ENCODE measurements at regions not wholly inside any gene's neighbourhood (a gene's known extent, or its start where the extent isn't known, plus 50 kb on each side); places are given as distances from the start of the nearest gene placed in this dataset.

GRCh38 chr6:6711832-6712448 is 123.4 kb downstream of the LY86 start:
- TF ChIP-seq, protein P1, sequence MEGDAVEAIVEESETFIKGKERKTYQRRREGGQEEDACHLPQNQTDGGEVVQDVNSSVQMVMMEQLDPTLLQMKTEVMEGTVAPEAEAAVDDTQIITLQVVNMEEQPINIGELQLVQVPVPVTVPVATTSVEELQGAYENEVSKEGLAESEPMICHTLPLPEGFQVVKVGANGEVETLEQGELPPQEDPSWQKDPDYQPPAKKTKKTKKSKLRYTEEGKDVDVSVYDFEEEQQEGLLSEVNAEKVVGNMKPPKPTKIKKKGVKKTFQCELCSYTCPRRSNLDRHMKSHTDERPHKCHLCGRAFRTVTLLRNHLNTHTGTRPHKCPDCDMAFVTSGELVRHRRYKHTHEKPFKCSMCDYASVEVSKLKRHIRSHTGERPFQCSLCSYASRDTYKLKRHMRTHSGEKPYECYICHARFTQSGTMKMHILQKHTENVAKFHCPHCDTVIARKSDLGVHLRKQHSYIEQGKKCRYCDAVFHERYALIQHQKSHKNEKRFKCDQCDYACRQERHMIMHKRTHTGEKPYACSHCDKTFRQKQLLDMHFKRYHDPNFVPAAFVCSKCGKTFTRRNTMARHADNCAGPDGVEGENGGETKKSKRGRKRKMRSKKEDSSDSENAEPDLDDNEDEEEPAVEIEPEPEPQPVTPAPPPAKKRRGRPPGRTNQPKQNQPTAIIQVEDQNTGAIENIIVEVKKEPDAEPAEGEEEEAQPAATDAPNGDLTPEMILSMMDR (IDR thresholded peaks at IDR 0.05): no peak
- TF ChIP-seq ZFX (IDR thresholded peaks at IDR 0.05; ENCODE audit: borderline replicate concordance): no peak
- no peak overlapping the region for H3K27ac ChIP-seq

DNA sequence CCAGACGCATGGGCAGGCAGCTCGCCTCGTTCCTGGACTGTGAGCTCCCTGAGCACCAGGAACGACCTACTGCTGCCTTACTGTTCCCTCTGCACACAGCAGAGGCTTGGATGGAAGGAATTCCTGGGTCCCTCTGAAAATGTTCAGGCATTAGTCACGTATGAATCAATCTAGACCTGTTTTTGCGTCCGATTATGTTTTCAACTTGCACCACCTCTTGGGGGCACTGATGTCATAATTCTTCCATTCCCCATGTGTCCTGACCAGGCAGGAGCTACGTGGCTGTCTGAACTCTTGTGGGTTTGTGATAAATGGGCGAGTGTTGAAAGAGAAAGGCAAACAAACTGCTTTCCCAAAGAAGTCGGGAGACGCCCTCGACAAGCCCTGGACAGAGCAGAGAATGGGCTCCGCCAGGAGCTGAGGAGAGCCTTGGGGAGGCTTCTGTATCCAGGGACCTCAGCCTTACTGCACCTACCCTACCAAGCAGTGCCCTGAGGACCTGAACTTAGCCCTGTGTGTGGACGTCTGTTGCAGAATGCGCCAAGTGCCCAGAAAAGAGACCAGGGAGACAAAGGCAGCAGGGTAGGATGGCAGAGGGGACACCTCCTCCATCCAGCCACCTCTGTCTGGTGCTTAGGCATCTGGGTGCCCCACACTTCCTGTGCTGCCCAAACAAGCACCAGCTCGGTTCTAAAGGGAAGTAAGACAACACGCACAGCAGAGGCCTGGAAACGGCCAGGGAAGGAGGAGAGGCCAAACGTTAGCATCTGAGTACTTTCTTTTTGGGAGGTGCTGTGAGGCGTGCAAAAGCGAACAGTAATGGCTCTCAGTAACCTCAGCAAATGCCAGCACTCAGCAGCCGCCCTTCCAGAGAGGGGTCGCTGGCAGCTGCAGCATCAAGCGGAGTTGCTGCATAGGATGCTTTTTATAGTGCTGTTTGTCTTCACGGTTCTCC is 124.2 kb downstream of the LY86 start:
- no peak overlapping the region for H3K27ac ChIP-seq
- TF ChIP-seq, protein P1 (IDR thresholded peaks at IDR 0.05): no peak
- no peak for TF ChIP-seq ZFX (IDR thresholded peaks at IDR 0.05; ENCODE audit: borderline replicate concordance)

GRCh38 chr6:6713657-6714056 is 125.1 kb downstream of the LY86 start:
- H3K27ac ChIP-seq: no peak overlapping the region
- no peak for TF ChIP-seq ZFX (IDR thresholded peaks at IDR 0.05; ENCODE audit: borderline replicate concordance)
- TF ChIP-seq, protein P1 (IDR thresholded peaks at IDR 0.05): no peak

DNA sequence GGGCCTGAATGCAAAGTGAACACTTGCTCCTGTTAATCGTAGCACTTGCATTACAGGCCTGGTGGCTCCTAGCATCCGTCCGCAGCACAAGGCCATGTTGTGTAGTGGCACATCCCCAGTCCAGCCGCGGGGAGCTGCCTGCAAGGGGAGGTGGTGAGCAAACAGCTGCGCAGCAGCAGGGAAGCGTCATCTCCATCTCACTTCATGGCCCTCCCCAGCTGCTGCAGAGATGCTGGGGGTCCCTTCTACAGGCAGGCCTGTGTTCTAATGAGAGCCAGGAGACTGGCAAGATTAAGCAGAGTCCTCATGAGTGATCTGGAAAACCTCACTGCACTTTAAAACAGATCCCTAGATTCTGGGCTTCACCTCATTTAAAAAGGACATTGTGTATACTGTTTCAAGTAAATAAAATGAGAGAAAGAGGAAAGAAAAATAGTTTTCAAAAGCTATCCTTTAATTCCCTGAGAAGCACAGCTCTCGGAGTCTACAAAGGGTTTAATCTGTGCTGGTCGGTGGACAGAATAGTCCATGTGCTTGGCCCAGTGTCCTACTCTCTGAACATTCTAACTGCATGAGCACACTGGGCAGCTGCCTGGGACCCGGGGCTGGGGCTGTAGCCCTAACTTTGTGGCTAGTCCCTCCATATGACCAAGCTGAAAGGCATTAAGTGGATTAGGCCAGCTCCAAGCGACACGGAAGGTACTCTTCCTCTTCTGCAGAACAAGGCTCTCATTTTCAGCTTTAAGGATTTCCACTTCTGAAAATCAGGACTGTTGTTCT is 125.8 kb downstream of the LY86 start:
- no peak overlapping the region for H3K27ac ChIP-seq
- TF ChIP-seq, protein P1 (IDR thresholded peaks at IDR 0.05): no peak
- TF ChIP-seq ZFX (IDR thresholded peaks at IDR 0.05; ENCODE audit: borderline replicate concordance): no peak

GRCh38 chr6:6714953-6715352 is 126.4 kb downstream of the LY86 start:
- no peak overlapping the region for H3K27ac ChIP-seq
- TF ChIP-seq ZFX (IDR thresholded peaks at IDR 0.05; ENCODE audit: borderline replicate concordance): no peak
- TF ChIP-seq, protein P1 (IDR thresholded peaks at IDR 0.05): no peak

GRCh38 chr6:6715465-6715864 is 126.9 kb downstream of the LY86 start:
- no peak overlapping the region for H3K27ac ChIP-seq
- no peak for TF ChIP-seq ZFX (IDR thresholded peaks at IDR 0.05; ENCODE audit: borderline replicate concordance)
- TF ChIP-seq, protein P1 (IDR thresholded peaks at IDR 0.05): no peak

All from 22Rv1 (cell line).